DOHH2 (cell line): ENCODE measurements at regions not wholly inside any gene's neighbourhood (a gene's known extent, or its start where the extent isn't known, plus 50 kb on each side); places are given as distances from the start of the nearest gene placed in this dataset.

Experiments used
- H3F3A ChIP-seq: fragments of 200-600 bp; sonication (generic), shearing (Covaris generic); 2 replicates; pipeline ENCODE4 v1.6.0; 2016; ENCODE audit warnings: antibody characterized with exemption, mild to moderate bottlenecking; ENCODE audit not compliant: control insufficient read depth, insufficient read depth
- H3K27ac ChIP-seq: fragments of 200-600 bp; sonication (generic); 2 replicates; pipeline ENCODE4 v1.5.1; 2014; ENCODE audit warnings: low read depth, mild to moderate bottlenecking, low read length, moderate library complexity
- H3K27me3 ChIP-seq: fragments of 200-600 bp; sonication (generic); 2 replicates; pipeline ENCODE4 v1.6.1; 2014; ENCODE audit warnings: mild to moderate bottlenecking, low read length, mixed read lengths; ENCODE audit not compliant: control insufficient read depth
- H3K36me3 ChIP-seq: fragments of 200-600 bp; sonication (generic); 2 replicates; pipeline ENCODE4 v1.6.1; 2014; ENCODE audit warnings: mild to moderate bottlenecking, low read length, moderate library complexity, mixed read lengths; ENCODE audit not compliant: control insufficient read depth
- H3K4me1 ChIP-seq: fragments of 200-600 bp; sonication (generic); 2 replicates; pipeline ENCODE4 v1.6.1; 2014; ENCODE audit warnings: mild to moderate bottlenecking, low read length, mixed read lengths; ENCODE audit not compliant: control insufficient read depth
- H3K4me2 ChIP-seq: fragments of 200-600 bp; sonication (generic); 2 replicates; pipeline ENCODE4 v1.6.0; 2014; ENCODE audit warnings: mild to moderate bottlenecking, low read length, moderate library complexity
- H3K4me3 ChIP-seq: fragments of 200-600 bp; sonication (generic); 2 replicates; pipeline ENCODE4 v1.5.1; 2014; ENCODE audit warnings: mild to moderate bottlenecking, low read length, mixed read lengths
- H3K79me2 ChIP-seq: fragments of 200-600 bp; sonication (generic); 2 replicates; pipeline ENCODE4 v1.6.1; 2014; ENCODE audit warnings: mild to moderate bottlenecking, low read length, mixed read lengths; ENCODE audit not compliant: control insufficient read depth
- H3K9me2 ChIP-seq: fragments of 200-600 bp; sonication (generic); replicated peaks from 2 replicates; pipeline ENCODE4 v1.6.1; 2014; ENCODE audit warnings: mild to moderate bottlenecking, low read length, mixed read lengths; ENCODE audit not compliant: control insufficient read depth
- H3K9me3 ChIP-seq: fragments of 200-600 bp; sonication (generic); 2 replicates; pipeline ENCODE4 v1.6.1; 2014; ENCODE audit warnings: antibody characterized with exemption, low read length, mixed read lengths; ENCODE audit not compliant: control insufficient read depth, insufficient read depth
- H4K20me1 ChIP-seq: fragments of 200-600 bp; sonication (generic); 2 replicates; pipeline ENCODE4 v1.6.0; 2014; ENCODE audit warnings: low read depth, mild to moderate bottlenecking, antibody characterized with exemption, low read length, moderate library complexity; ENCODE audit not compliant: control insufficient read depth, insufficient read depth
- EZH2phosphoT487 ChIP-seq: fragments of 200-600 bp; sonication (generic); IDR thresholded peaks from 2 replicates; pipeline ENCODE4 v1.6.1; 2017; ENCODE audit warnings: borderline replicate concordance, mild to moderate bottlenecking, antibody characterized with exemption, low read length, moderate library complexity, mixed read lengths
- TF ChIP-seq, protein P1 (sequence below): fragments of 200-600 bp; sonication (generic); IDR thresholded peaks from one replicate; pipeline ENCODE4 v1.5.1; 2014; ENCODE audit warnings: antibody characterized with exemption, mild to moderate bottlenecking, low read depth, low read length; ENCODE audit not compliant: poor library complexity, severe bottlenecking

DNA sequence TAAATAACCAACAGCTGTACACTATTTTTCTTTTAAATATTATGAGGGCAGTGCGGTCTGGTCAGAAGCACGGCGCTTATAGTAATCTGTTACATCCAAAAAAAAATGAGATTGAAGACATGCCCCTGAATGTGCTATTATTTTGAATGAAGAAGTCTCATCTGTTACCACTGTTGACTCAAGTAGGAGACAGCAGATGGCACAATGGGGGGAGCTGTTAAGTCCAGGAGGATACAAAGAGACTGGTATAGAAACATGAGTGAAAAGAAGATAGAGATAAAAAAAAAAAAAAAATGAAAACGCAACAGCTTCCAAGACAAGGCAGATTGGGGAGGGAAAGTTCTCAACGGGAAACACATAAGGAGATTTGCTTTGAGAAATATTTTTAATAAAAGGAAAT, 425.5 kb upstream of the PKDCC start:
- Histone ChIP-seq H3K9me2 (no peaks in the 10 kb centered on the region), H3F3A (no peaks in the 10 kb centered on the region), H3K4me3 (no peak overlapping the region), H3K9me3 (no peaks in the 10 kb centered on the region), H4K20me1 (no peaks in the 10 kb centered on the region), H3K36me3 (no peaks in the 10 kb centered on the region), H3K79me2 (no peaks in the 10 kb centered on the region), H3K4me1 (no peaks in the 10 kb centered on the region), H3K27ac (no peak overlapping the region), H3K27me3 (no peaks in the 10 kb centered on the region), H3K4me2 (no peak overlapping the region)
- TF ChIP-seq, protein P1, sequence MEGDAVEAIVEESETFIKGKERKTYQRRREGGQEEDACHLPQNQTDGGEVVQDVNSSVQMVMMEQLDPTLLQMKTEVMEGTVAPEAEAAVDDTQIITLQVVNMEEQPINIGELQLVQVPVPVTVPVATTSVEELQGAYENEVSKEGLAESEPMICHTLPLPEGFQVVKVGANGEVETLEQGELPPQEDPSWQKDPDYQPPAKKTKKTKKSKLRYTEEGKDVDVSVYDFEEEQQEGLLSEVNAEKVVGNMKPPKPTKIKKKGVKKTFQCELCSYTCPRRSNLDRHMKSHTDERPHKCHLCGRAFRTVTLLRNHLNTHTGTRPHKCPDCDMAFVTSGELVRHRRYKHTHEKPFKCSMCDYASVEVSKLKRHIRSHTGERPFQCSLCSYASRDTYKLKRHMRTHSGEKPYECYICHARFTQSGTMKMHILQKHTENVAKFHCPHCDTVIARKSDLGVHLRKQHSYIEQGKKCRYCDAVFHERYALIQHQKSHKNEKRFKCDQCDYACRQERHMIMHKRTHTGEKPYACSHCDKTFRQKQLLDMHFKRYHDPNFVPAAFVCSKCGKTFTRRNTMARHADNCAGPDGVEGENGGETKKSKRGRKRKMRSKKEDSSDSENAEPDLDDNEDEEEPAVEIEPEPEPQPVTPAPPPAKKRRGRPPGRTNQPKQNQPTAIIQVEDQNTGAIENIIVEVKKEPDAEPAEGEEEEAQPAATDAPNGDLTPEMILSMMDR, result no peak
- TF ChIP-seq EZH2phosphoT487, result no peak

DNA sequence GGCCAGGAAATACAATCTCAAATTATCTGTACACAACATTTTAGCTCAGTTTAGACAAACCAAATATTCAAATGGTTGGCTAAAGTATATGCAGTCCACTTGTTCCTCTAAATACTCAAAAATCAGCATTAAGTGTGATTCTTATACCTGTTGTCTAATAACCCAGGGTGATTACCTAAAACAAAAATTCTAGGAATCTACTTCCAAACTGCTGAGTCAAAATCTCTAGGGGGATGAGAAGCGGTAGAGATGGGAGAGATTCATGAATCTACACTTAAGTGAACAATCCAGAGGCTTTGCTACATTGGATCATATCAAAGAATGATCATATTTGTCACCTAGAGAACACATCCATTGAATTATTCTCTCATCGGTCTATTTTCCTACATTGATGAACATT, 420.9 kb upstream of the PKDCC start:
- Histone ChIP-seq H4K20me1 (no peaks in the 10 kb centered on the region), H3K4me3 (no peak overlapping the region), H3K9me3 (no peaks in the 10 kb centered on the region), H3K4me1 (no peaks in the 10 kb centered on the region), H3K36me3 (no peaks in the 10 kb centered on the region), H3K27ac (no peak overlapping the region), H3K4me2 (no peak overlapping the region), H3K27me3 (no peaks in the 10 kb centered on the region), H3F3A (no peaks in the 10 kb centered on the region), H3K79me2 (no peaks in the 10 kb centered on the region), H3K9me2 (no peaks in the 10 kb centered on the region)
- no peak for TF ChIP-seq EZH2phosphoT487
- TF ChIP-seq, protein P1, result no peak

DNA sequence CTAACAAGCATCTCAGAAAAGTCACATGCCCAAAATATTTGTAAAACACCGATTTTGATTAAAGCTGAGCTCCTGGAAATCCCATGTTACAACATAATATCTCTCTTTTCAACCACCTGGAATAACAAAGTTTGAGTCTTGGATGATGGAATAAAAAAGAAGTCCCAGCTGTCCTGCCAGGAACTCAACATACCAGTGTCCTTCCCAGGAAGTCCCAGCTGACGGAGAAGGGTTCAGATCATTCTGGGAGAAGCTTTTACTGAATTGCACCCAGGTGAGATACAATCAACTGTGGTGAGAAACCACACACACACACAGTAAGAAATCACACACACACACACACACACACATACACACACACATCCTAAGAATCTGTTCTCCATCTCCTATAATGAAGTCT, 413.1 kb upstream of the PKDCC start:
- Histone ChIP-seq H3K4me2 (no peak overlapping the region), H3K36me3 (no peaks in the 10 kb centered on the region), H3K4me1 (no peaks in the 10 kb centered on the region), H3K27ac (no peak overlapping the region), H3K4me3 (no peak overlapping the region), H3K27me3 (no peaks in the 10 kb centered on the region), H3K9me3 (no peaks in the 10 kb centered on the region), H3K9me2 (no peaks in the 10 kb centered on the region; the same call in 1 of the 2 replicates), H3K79me2 (no peaks in the 10 kb centered on the region), H4K20me1 (no peaks in the 10 kb centered on the region), H3F3A (no peaks in the 10 kb centered on the region)
- TF ChIP-seq, protein P1, result no peak
- TF ChIP-seq EZH2phosphoT487, result no peak

DNA sequence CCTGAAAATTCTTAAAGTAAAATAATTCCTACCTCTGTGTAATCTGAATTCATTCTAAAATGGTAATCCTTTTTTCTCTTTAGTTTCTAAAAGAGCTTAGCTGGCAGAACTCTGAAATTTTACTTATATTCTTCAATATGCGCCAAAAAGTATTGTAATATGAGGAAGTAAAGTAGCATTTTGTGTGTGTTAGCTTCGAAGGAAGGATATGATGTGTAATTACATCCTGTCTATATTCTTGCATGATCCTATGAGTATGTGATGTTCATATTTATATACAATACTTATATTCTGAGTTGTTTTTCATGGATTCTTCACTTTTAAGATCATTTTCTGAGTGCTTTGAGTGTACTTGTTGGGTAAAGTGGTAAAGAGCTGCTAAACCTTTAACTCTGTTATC, 402.9 kb upstream of the PKDCC start:
- no peaks in the 10 kb centered on the region for H4K20me1 ChIP-seq
- no peaks in the 10 kb centered on the region for H3K36me3 ChIP-seq
- H3K9me2 ChIP-seq, result no peaks in the 10 kb centered on the region
- H3K4me1 ChIP-seq, result no peaks in the 10 kb centered on the region
- no peak overlapping the region for H3K4me3 ChIP-seq
- TF ChIP-seq, protein P1, result no peak
- TF ChIP-seq EZH2phosphoT487, result no peak
- H3K27me3 ChIP-seq, result no peaks in the 10 kb centered on the region
- no peaks in the 10 kb centered on the region for H3K79me2 ChIP-seq
- no peak overlapping the region for H3K4me2 ChIP-seq
- H3K27ac ChIP-seq, result no peak overlapping the region
- no peaks in the 10 kb centered on the region for H3K9me3 ChIP-seq
- H3F3A ChIP-seq, result no peaks in the 10 kb centered on the region
